HFFc6 (cell line): ENCODE measurements at regions not wholly inside any gene's neighbourhood (a gene's known extent, or its start where the extent isn't known, plus 50 kb on each side); places are given as distances from the start of the nearest gene placed in this dataset.

Experiments
- DNase-seq: peaks from one replicate; pipeline ENCODE4 v3.0.0-alpha.2; 2018
- H3K27ac Mint-ChIP-seq: 2 replicates; pipeline ENCODE4 v1.8.0; 2020; ENCODE audit warnings: mild to moderate bottlenecking, mixed read lengths
- H3K27me3 Mint-ChIP-seq: 2 replicates; pipeline ENCODE4 v1.8.0; 2021; ENCODE audit warnings: mild to moderate bottlenecking, moderate library complexity, mixed read lengths; ENCODE audit not compliant: insufficient read depth
- H3K36me3 Mint-ChIP-seq: 2 replicates; pipeline ENCODE4 v1.8.0; 2021; ENCODE audit warnings: low read depth, mixed read lengths
- H3K4me1 Mint-ChIP-seq: 2 replicates; pipeline ENCODE4 v1.8.0; 2020; ENCODE audit warnings: low read depth, mixed read lengths
- H3K4me3 Mint-ChIP-seq: 2 replicates; pipeline ENCODE4 v1.8.0; 2020; ENCODE audit warnings: mild to moderate bottlenecking, moderate library complexity, mixed read lengths
- H3K9me3 Mint-ChIP-seq: 2 replicates; pipeline ENCODE4 v1.8.0; 2020; ENCODE audit warnings: mild to moderate bottlenecking, mixed read lengths
- CTCF ChIP-seq: fragments of 200-600 bp; sonication (generic); IDR thresholded peaks from 2 replicates; pipeline ENCODE4 v1.5.0; 2021; ENCODE audit warnings: antibody characterized with exemption, mild to moderate bottlenecking

GRCh38 chr6:53983301-53983700 is 127.9 kb upstream of the MLIP start:
- Mint-ChIP-seq H3K36me3 (no peaks in the 10 kb centered on the region), H3K4me3 (no peak overlapping the region), H3K9me3 (no peaks in the 10 kb centered on the region), H3K27me3 (peaks cover 1% of the 10 kb centered on the region), H3K4me1 (peaks cover 55% of the 10 kb centered on the region), H3K27ac (peak overlapping the region; percentile 54; the same call in 1 of the 2 replicates)
- no peak for TF ChIP-seq CTCF
- no peak for DNase-seq

- no peaks in the 10 kb centered on the region for H3K9me3 Mint-ChIP-seq
- H3K4me3 Mint-ChIP-seq = peak overlapping the region; percentile 64
- peak; percentile 92 for DNase-seq
- H3K27ac Mint-ChIP-seq = peak overlapping the region; percentile 78
- H3K36me3 Mint-ChIP-seq = no peaks in the 10 kb centered on the region
- no peak for TF ChIP-seq CTCF
- H3K4me1 Mint-ChIP-seq = peaks cover 55% of the 10 kb centered on the region
- peaks cover under 1% of the 10 kb centered on the region for H3K27me3 Mint-ChIP-seq
These were observed 127.1 kb upstream of the MLIP start for GRCh38 chr6:53984163-53984562.

- H3K4me1 Mint-ChIP-seq = peaks cover 55% of the 10 kb centered on the region
- H3K9me3 Mint-ChIP-seq = no peaks in the 10 kb centered on the region
- DNase-seq = peak; percentile 32
- peak overlapping the region; percentile 64 for H3K4me3 Mint-ChIP-seq
- TF ChIP-seq CTCF = no peak
- H3K27ac Mint-ChIP-seq = peak overlapping the region; percentile 78
- no peaks in the 10 kb centered on the region for H3K36me3 Mint-ChIP-seq
- H3K27me3 Mint-ChIP-seq = no peaks in the 10 kb centered on the region; the same call in none of the 2 replicates
These were observed 126.7 kb upstream of the MLIP start for GRCh38 chr6:53984581-53984980.

GRCh38 chr6:53985366-53985765 is 125.9 kb upstream of the MLIP start:
- Mint-ChIP-seq H3K27ac (peak overlapping the region; percentile 78), H3K4me3 (peak overlapping the region; percentile 64), H3K27me3 (no peaks in the 10 kb centered on the region; the same call in none of the 2 replicates), H3K4me1 (peaks cover 55% of the 10 kb centered on the region), H3K36me3 (no peaks in the 10 kb centered on the region), H3K9me3 (no peaks in the 10 kb centered on the region)
- no peak for DNase-seq
- TF ChIP-seq CTCF = no peak

- H3K36me3 Mint-ChIP-seq = no peaks in the 10 kb centered on the region
- H3K27me3 Mint-ChIP-seq = no peaks in the 10 kb centered on the region; the same call in none of the 2 replicates
- DNase-seq = peak; percentile 57
- peak overlapping the region; percentile 66 for H3K27ac Mint-ChIP-seq
- peaks cover 55% of the 10 kb centered on the region for H3K4me1 Mint-ChIP-seq
- no peaks in the 10 kb centered on the region for H3K9me3 Mint-ChIP-seq
- peak; percentile 90 for TF ChIP-seq CTCF
- peak overlapping the region; percentile 43; the same call in 1 of the 2 replicates for H3K4me3 Mint-ChIP-seq
These were observed 125.0 kb upstream of the MLIP start for GRCh38 chr6:53986165-53986720.
